ENCODE measurements at regions not wholly inside any gene's neighbourhood (a gene's known extent, or its start where the extent isn't known, plus 50 kb on each side); places are given as distances from the start of the nearest gene placed in this dataset.

- BruUV-seq (replicated peaks), result no TSS peak
- 33% methylated on average over 16 of the region's 16 CpGs for WGBS (ENCODE audit: low lambda C conversion rate)
- no peak overlapping the region for H2AFZ ChIP-seq (ENCODE audit: low read length)
- TF ChIP-seq PAF1 (CRISPR knock-in tag; IDR thresholded peaks at IDR 0.05) (no peak), E2F5 (CRISPR knock-in tag; conservative IDR thresholded peaks at IDR 0.05) (no peak), RNF219 (CRISPR knock-in tag; IDR thresholded peaks at IDR 0.05) (no peak), ZNF263 (CRISPR knock-in tag; IDR thresholded peaks at IDR 0.05) (no peak), SETDB1 (CRISPR knock-in tag; IDR thresholded peaks at IDR 0.05; ENCODE audit: borderline replicate concordance) (no peak), ZNF224 (CRISPR knock-in tag; IDR thresholded peaks at IDR 0.05) (no peak), ZNF33B (CRISPR knock-in tag; IDR thresholded peaks at IDR 0.05) (no peak), GATAD1 (CRISPR knock-in tag; IDR thresholded peaks at IDR 0.05) (no peak), NCOA1 (CRISPR knock-in tag; IDR thresholded peaks at IDR 0.05) (no peak), AGO1 (IDR thresholded peaks at IDR 0.05; ENCODE audit: low read depth, low read length, poor library complexity, severe bottlenecking) (no peak), MTF2 (CRISPR knock-in tag; IDR thresholded peaks at IDR 0.05; ENCODE audit: borderline replicate concordance) (no peak), RERE (CRISPR knock-in tag; IDR thresholded peaks at IDR 0.05; ENCODE audit: low read depth) (no peak), GPN1 (CRISPR knock-in tag; IDR thresholded peaks at IDR 0.05; ENCODE audit: borderline replicate concordance) (no peak)
- no peak overlapping the region for H3K27ac ChIP-seq (ENCODE audit: extremely low read length, insufficient read depth, low read length)
- H3K9me3 ChIP-seq (ENCODE audit: low read length), result no peaks in the 10 kb centered on the region
- ChIA-PET POLR2A (no interaction called here), CTCF (ENCODE audit: low intra/inter-chr PET ratio, low total read pairs) (no interaction called here)
- H3K4me1 ChIP-seq (ENCODE audit: insufficient read depth, low read length), result no peaks in the 10 kb centered on the region
- intact Hi-C loops (cut with micrococcal nuclease; ENCODE audit: unreplicated experiment) (no loop called here), in situ Hi-C loops (cut with HindIII; ENCODE audit: extremely low pct_ligation_motif_present, low pct_unique_long_range_greater_than_20kb) (no loop called here)
- DNase-seq (ENCODE audit: low spot score) (no peak), ATAC-seq (no peak), FAIRE-seq (no peak)
- no peaks in the 10 kb centered on the region for H3K79me2 ChIP-seq (ENCODE audit: insufficient read depth, low read length)
- no peak overlapping the region for H3K9ac ChIP-seq (ENCODE audit: insufficient read depth, low read depth, low read length)
- no peaks in the 10 kb centered on the region for H3K36me3 ChIP-seq (replicated peaks in 1 of 2; ENCODE audit: control insufficient read depth in 1 of 2, insufficient read depth in 2 of 2, low read length in 2 of 2)
- no peak overlapping the region for H3K4me2 ChIP-seq (ENCODE audit: low read depth, low read length)
- peaks cover 2 to 18% of the 10 kb centered on the region in 2 experiments; a peak in 4 of 5 replicates for H3K27me3 ChIP-seq (ENCODE audit: control insufficient read depth in 1 of 2, insufficient read depth in 2 of 2, low read length in 2 of 2)
- no peaks in the 10 kb centered on the region; the same call in 1 of the 2 replicates for H4K20me1 ChIP-seq (ENCODE audit: insufficient read depth, low read length)
- H3K4me3 ChIP-seq (replicated peaks in 1 of 3; ENCODE audit: insufficient read depth in 1 of 3, low read depth in 2 of 3, low read length in 3 of 3), result no peak overlapping the region
Measured at GRCh38 chr2:236715491-236715961, 145.9 kb downstream of the ACKR3 start.

Measured in HepG2 (cell line).